Thyroid gland (tissue), 4 donors: ENCODE measurements at regions not wholly inside any gene's neighbourhood (a gene's known extent, or its start where the extent isn't known, plus 50 kb on each side); places are given as distances from the start of the nearest gene placed in this dataset.

Experiments
- DNase-seq, 2 donors: peaks; one replicate each; pipeline ENCODE4 v3.0.0-alpha.2; 2019
- H3K27ac ChIP-seq, 3 donors: fragments of 200-600 bp; sonication (generic); 1 replicate in 2 of 3; 2 replicates in 1 of 3; pipeline ENCODE4 v1.5.1; 2016 to 2019; ENCODE audit warnings: mild to moderate bottlenecking in 1 of 3, moderate library complexity in 1 of 3
- H3K27me3 ChIP-seq: fragments of 200-600 bp; sonication (generic); one replicate; pipeline ENCODE4 v1.5.1; 2019
- H3K36me3 ChIP-seq, 2 donors: fragments of 200-600 bp; sonication (generic); one replicate each; pipeline ENCODE4 v1.5.1; 2016 to 2019
- H3K4me1 ChIP-seq, 2 donors: fragments of 200-600 bp; sonication (generic); one replicate each; pipeline ENCODE4 v1.5.1; 2017 to 2019
- H3K4me3 ChIP-seq, 3 donors: fragments of 200-600 bp; sonication (generic); replicated peaks in 1 of 3; 1 replicate in 2 of 3; 2 replicates in 1 of 3; pipeline ENCODE4 v1.5.1; 2016; ENCODE audit warnings: mild to moderate bottlenecking in 1 of 3
- H3K9me3 ChIP-seq: fragments of 200-600 bp; sonication (generic); one replicate; pipeline ENCODE4 v1.5.1; 2017
- POLR2A ChIP-seq, 2 donors: fragments of 450-650 bp; IDR thresholded peaks; one replicate each; pipeline ENCODE4 v1.6.1; 2017; ENCODE audit warnings: antibody characterized with exemption in 2 of 2, mild to moderate bottlenecking in 2 of 2, moderate library complexity in 1 of 2
- WGBS, 2 donors: methylation state at CpG; one replicate each; pipeline ENCODE4 v1.1.5; 2017; 5-methylcytosine and 5-hydroxymethylcytosine counted together
- intact Hi-C: fragments of 100-400 bp; cut with DNase I; formaldehyde crosslinking; loops from one replicate; pipeline ENCODE4 v1.15.1; 2023
- TF ChIP-seq, protein P1 (sequence below), 6 experiments: fragments of 200-600 bp in 3 of 6; fragments of 450-650 bp in 3 of 6; sonication (generic) in 3 of 6; IDR thresholded peaks; one replicate each; pipeline ENCODE4 v1.5.1; 2016 to 2019; ENCODE audit warnings: antibody characterized with exemption in 6 of 6, mild to moderate bottlenecking in 2 of 6, inconsistent platforms in 1 of 6, moderate library complexity in 1 of 6

DNA sequence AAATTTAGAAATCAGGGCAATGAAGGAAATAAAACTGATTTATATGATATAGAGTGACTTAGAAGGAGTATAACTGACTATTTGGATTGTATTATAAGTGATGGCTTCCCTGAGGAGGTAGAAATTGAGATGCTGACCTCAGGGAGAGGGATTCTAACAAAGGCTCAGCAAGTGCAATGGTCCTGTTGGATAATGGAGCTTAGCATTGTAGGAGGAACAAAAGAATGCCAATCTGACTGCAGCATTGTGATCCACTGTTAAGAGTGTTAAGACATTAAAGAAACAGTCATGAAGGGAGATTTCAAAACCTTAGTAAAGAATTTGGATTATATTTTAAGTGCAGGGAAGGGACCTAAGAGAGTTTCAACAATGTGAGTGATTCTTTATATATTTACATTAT is 158.4 kb upstream of the NAALADL2 start:
- Histone ChIP-seq H3K36me3 (no peaks in the 10 kb centered on the region), H3K4me1 (no peaks in the 10 kb centered on the region), H3K27ac (no peak overlapping the region), H3K9me3 (no peaks in the 10 kb centered on the region), H3K4me3 (no peak overlapping the region), H3K27me3 (no peaks in the 10 kb centered on the region)
- intact Hi-C loops = no loop called here
- DNase-seq = no peak
- no peak for TF ChIP-seq POLR2A (IDR thresholded peaks at IDR 0.05)
- TF ChIP-seq, protein P1, sequence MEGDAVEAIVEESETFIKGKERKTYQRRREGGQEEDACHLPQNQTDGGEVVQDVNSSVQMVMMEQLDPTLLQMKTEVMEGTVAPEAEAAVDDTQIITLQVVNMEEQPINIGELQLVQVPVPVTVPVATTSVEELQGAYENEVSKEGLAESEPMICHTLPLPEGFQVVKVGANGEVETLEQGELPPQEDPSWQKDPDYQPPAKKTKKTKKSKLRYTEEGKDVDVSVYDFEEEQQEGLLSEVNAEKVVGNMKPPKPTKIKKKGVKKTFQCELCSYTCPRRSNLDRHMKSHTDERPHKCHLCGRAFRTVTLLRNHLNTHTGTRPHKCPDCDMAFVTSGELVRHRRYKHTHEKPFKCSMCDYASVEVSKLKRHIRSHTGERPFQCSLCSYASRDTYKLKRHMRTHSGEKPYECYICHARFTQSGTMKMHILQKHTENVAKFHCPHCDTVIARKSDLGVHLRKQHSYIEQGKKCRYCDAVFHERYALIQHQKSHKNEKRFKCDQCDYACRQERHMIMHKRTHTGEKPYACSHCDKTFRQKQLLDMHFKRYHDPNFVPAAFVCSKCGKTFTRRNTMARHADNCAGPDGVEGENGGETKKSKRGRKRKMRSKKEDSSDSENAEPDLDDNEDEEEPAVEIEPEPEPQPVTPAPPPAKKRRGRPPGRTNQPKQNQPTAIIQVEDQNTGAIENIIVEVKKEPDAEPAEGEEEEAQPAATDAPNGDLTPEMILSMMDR (IDR thresholded peaks at IDR 0.05) = no peak

DNA sequence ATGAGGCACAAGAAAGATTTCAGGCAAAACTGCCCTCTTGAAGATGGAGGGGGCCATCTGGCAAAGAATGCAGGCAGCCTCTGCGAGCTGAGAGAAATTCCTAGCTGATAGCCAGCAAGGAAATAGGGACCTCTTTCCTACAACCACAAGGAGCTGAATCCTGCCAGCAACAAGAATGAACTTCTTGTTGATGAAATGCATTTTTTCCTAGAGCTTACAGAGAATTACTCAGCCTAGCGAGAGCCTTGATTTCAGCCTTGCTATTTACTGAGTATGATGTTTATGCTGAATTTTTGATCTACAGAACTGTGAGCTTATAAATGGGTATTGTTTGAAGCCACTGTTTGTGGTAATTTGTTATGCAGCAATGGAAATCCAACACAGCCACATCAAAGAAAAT is 148.5 kb upstream of the NAALADL2 start:
- Histone ChIP-seq H3K27ac (no peak overlapping the region), H3K4me3 (no peak overlapping the region), H3K4me1 (no peaks in the 10 kb centered on the region), H3K9me3 (no peaks in the 10 kb centered on the region), H3K27me3 (no peaks in the 10 kb centered on the region), H3K36me3 (no peaks in the 10 kb centered on the region)
- intact Hi-C loops = no loop called here
- 74 to 83% methylated on average over 2 of the region's 2 CpGs for WGBS, 2 donors
- TF ChIP-seq POLR2A (IDR thresholded peaks at IDR 0.05) = no peak
- TF ChIP-seq, protein P1 (IDR thresholded peaks at IDR 0.05) = no peak
- DNase-seq = no peak

DNA sequence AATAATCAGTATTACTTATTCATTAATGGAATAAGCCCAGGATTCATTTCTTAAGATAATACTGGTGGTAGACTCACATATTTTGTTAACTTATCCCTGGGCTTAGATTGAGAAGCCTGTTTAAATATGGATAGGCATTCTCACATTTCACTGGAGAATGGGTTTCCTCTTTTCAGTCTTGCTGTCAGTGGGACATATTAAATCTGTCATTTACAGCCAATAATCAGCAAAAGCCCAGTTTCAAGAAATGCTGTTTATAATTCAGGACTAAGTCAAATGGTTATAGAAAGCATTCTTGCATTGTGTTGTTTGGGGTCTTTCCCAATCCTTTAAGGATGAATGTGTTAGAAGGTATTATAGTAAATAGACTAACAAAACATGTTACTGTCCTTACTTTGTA is 143.7 kb upstream of the NAALADL2 start:
- no peaks in the 10 kb centered on the region for H3K36me3 ChIP-seq
- no peaks in the 10 kb centered on the region for H3K9me3 ChIP-seq
- DNase-seq = no peak
- no peaks in the 10 kb centered on the region for H3K27me3 ChIP-seq
- TF ChIP-seq, protein P1 (IDR thresholded peaks at IDR 0.05) = no peak
- H3K27ac ChIP-seq = no peak overlapping the region
- intact Hi-C loops = no loop called here
- H3K4me3 ChIP-seq = no peak overlapping the region
- H3K4me1 ChIP-seq = no peaks in the 10 kb centered on the region

DNA sequence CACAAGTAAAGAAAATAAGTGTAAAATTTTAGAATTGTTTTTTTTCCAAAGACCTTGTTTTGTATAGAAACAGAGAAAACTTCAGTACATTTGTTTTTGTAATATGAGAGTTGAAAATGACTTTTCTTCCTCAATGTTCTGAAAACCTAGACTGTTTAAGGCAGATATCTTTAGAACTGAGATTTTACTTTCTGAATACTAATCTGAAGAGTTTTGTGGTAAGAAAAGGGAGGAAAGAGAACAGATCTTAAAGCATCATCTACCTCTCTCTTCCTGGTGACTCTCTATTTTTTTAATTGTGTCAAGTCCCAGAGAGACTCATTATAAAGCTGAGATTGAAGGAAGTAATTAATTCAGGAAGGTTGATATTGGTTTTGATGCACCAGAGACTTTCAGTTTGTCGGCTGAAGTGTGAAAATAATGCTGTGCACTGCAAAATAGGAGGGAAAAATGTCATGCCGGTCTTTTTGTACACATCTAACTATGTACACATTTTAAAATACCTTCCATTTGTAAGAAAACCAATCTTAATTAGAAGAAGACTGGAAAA is 142.1 kb upstream of the NAALADL2 start:
- H3K36me3 ChIP-seq = no peaks in the 10 kb centered on the region

DNA sequence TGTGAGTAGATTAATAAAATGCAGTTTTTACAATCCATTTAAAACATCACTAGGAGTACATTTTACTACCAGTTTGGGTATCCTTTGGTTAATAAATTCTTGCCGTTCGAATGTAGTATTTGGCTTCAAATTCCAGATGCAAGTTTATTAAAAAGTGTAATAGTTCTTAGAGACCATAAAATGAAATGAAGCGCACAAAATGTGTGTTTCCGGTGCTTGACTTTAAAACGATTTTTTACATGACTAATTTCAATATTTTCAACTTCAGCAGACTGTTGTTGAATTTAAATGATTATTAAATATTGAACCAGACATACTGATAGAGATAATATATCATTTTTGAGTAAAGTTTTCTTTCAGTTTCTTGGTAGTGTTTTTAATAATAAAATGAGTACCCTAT is 138.4 kb upstream of the NAALADL2 start:
- intact Hi-C loops = no loop called here

More for the DNA sequence above, 142.1 kb upstream of the NAALADL2 start:
- H3K9me3 ChIP-seq = no peaks in the 10 kb centered on the region
- TF ChIP-seq POLR2A (IDR thresholded peaks at IDR 0.05) = no peak
- TF ChIP-seq, protein P1 (IDR thresholded peaks at IDR 0.05) = no peak
- no peaks in the 10 kb centered on the region for H3K4me1 ChIP-seq
- H3K4me3 ChIP-seq = no peak overlapping the region
- no peak for DNase-seq
- H3K27ac ChIP-seq = no peak overlapping the region
- intact Hi-C loops = no loop called here
- 82 to 95% methylated on average over 2 of the region's 2 CpGs for WGBS, 2 donors
- no peaks in the 10 kb centered on the region for H3K27me3 ChIP-seq

More for the DNA sequence above, 138.4 kb upstream of the NAALADL2 start:
- TF ChIP-seq, protein P1 (IDR thresholded peaks at IDR 0.05) = no peak
- TF ChIP-seq POLR2A (IDR thresholded peaks at IDR 0.05) = no peak
- Histone ChIP-seq H3K9me3 (no peaks in the 10 kb centered on the region), H3K27me3 (no peaks in the 10 kb centered on the region), H3K27ac (no peak overlapping the region), H3K4me3 (no peak overlapping the region), H3K4me1 (no peaks in the 10 kb centered on the region), H3K36me3 (no peaks in the 10 kb centered on the region)
- WGBS, 2 donors = 88 to 89% methylated on average over 5 of the region's 5 CpGs
- no peak for DNase-seq
